ENCODE measurements at regions not wholly inside any gene's neighbourhood (a gene's known extent, or its start where the extent isn't known, plus 50 kb on each side); places are given as distances from the start of the nearest gene placed in this dataset.

DNA sequence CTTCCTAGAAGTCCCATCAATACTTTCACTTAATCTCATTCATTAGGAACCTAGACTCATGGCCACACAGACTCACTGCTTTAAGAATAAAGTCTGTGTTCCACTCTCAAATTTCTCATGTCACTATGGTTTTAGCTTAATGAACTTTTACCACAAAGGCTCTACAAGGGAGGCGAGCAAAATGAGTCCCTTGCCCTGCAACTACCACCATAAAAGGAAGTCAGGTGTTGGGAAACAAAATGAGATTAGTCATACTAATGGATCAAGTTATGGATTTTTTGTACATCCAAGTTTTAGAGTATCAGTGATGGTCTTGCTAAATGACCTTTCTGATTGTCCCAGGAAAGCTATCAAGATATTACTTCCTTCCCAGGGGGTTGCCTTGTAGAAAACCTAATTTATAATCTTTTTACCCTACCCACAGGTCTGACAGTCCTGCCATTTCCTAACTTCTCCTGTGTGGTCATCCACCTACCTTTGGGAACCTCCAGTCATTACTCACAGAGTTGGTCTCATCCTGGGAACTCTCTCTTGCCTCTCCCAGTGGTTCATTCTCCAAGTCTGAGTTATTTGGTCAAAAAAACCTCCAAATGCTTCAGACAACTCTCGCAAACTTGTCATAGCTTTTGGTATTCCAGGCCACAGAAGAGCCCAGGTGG is 51.8 kb upstream of the SLC16A1 start:
- ChIA-PET CTCF (no interaction called here), POLR2A (no interaction called here)
- no peak for TF ChIP-seq NFRKB (IDR thresholded peaks at IDR 0.05)
- TF ChIP-seq BHLHE40 (IDR thresholded peaks at IDR 0.05; ENCODE audit: borderline replicate concordance), result no peak
- TF ChIP-seq ARNT (IDR thresholded peaks at IDR 0.05), result no peak
- TF ChIP-seq LEF1 (IDR thresholded peaks at IDR 0.05; ENCODE audit: borderline replicate concordance), result no peak
- no peak for TF ChIP-seq ZNF384 (IDR thresholded peaks at IDR 0.05)
- no peak for TF ChIP-seq TARDBP (IDR thresholded peaks at IDR 0.05)
- no peak for TF ChIP-seq SUZ12 (IDR thresholded peaks at IDR 0.05)
- no peak for TF ChIP-seq CTBP1 (IDR thresholded peaks at IDR 0.05; ENCODE audit: borderline replicate concordance)
- no peak for TF ChIP-seq ELF4 (IDR thresholded peaks at IDR 0.05)
- no peak for TF ChIP-seq FOXK2 (IDR thresholded peaks at IDR 0.05)
- no peak for TF ChIP-seq FOXA1 (IDR thresholded peaks at IDR 0.05)
- TF ChIP-seq HDGF (IDR thresholded peaks at IDR 0.05; ENCODE audit: borderline replicate concordance), result no peak
- TF ChIP-seq FOXM1 (IDR thresholded peaks at IDR 0.05; ENCODE audit: borderline replicate concordance), result no peak
- no peak for TF ChIP-seq L3MBTL2 (conservative IDR thresholded peaks at IDR 0.05)
- TF ChIP-seq, protein P1, sequence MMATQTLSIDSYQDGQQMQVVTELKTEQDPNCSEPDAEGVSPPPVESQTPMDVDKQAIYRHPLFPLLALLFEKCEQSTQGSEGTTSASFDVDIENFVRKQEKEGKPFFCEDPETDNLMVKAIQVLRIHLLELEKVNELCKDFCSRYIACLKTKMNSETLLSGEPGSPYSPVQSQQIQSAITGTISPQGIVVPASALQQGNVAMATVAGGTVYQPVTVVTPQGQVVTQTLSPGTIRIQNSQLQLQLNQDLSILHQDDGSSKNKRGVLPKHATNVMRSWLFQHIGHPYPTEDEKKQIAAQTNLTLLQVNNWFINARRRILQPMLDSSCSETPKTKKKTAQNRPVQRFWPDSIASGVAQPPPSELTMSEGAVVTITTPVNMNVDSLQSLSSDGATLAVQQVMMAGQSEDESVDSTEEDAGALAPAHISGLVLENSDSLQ (IDR thresholded peaks at IDR 0.05), result no peak
- DNase-seq (ENCODE audit: extremely low spot score), result no peak

DNA sequence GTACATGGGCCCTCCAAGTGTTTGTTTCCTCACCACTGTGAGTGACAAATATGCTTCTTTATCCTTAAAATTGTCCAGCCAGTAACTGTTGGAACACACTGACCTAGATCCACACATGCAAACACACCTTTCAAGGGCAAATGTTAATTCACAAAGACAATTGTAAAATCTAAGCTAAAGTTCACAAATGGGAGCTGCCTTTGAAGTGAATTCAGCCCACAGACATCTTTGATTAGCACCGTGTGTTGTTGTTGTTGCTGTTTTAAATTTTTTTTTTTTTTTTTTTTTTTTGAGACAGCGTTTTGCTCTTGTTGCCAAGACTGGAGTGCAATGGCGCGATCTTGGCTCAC is 52.3 kb upstream of the SLC16A1 start:
- TF ChIP-seq ELF4 (IDR thresholded peaks at IDR 0.05) (no peak), TARDBP (IDR thresholded peaks at IDR 0.05) (no peak), FOXM1 (IDR thresholded peaks at IDR 0.05; ENCODE audit: borderline replicate concordance) (no peak), ARNT (IDR thresholded peaks at IDR 0.05) (no peak), ZNF384 (IDR thresholded peaks at IDR 0.05) (no peak), LEF1 (IDR thresholded peaks at IDR 0.05; ENCODE audit: borderline replicate concordance) (no peak), SP1 (IDR thresholded peaks at IDR 0.05) (no peak), SUZ12 (IDR thresholded peaks at IDR 0.05) (no peak), BHLHE40 (IDR thresholded peaks at IDR 0.05; ENCODE audit: borderline replicate concordance) (no peak), FOXK2 (IDR thresholded peaks at IDR 0.05) (no peak), NFRKB (IDR thresholded peaks at IDR 0.05) (no peak), HDGF (IDR thresholded peaks at IDR 0.05; ENCODE audit: borderline replicate concordance) (no peak), FOXA1 (IDR thresholded peaks at IDR 0.05) (no peak), L3MBTL2 (conservative IDR thresholded peaks at IDR 0.05) (no peak), CTBP1 (IDR thresholded peaks at IDR 0.05; ENCODE audit: borderline replicate concordance) (no peak)
- TF ChIP-seq, protein P1 (IDR thresholded peaks at IDR 0.05), result no peak
- ChIA-PET POLR2A (no interaction called here), CTCF (no interaction called here)
- no peak for DNase-seq (ENCODE audit: extremely low spot score)

DNA sequence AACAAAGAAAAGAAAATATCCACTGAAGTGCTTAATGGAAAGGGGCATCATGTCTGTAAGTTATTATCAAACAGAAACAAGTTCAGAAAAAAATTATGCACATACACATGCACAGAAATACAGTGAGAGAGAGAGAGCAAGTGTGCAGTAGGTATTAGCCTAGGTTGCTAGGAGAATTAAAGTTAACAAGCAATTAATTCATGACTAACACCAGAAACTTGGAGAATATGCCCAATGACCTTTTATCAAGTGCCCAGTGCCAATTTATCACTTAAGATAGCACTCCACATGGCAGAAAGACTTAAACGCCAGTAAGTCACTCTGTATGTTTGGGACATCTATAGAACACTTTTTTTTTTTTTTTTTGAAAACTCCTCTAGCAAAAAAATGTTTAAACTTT is 56.2 kb upstream of the SLC16A1 start:
- no peak for TF ChIP-seq ZNF384 (IDR thresholded peaks at IDR 0.05)
- no peak for TF ChIP-seq FOXK2 (IDR thresholded peaks at IDR 0.05)
- no peak for TF ChIP-seq SP1 (IDR thresholded peaks at IDR 0.05)
- TF ChIP-seq BHLHE40 (IDR thresholded peaks at IDR 0.05; ENCODE audit: borderline replicate concordance), result no peak
- TF ChIP-seq FOXA1 (IDR thresholded peaks at IDR 0.05), result no peak
- TF ChIP-seq NFRKB (IDR thresholded peaks at IDR 0.05), result no peak
- no peak for TF ChIP-seq CTBP1 (IDR thresholded peaks at IDR 0.05; ENCODE audit: borderline replicate concordance)
- TF ChIP-seq TARDBP (IDR thresholded peaks at IDR 0.05), result no peak
- no peak for TF ChIP-seq ELF4 (IDR thresholded peaks at IDR 0.05)
- TF ChIP-seq, protein P1 (IDR thresholded peaks at IDR 0.05), result no peak
- TF ChIP-seq FOXM1 (IDR thresholded peaks at IDR 0.05; ENCODE audit: borderline replicate concordance), result no peak
- TF ChIP-seq ARNT (IDR thresholded peaks at IDR 0.05), result no peak
- no peak for TF ChIP-seq L3MBTL2 (conservative IDR thresholded peaks at IDR 0.05)
- ChIA-PET POLR2A (no interaction called here), CTCF (no interaction called here)
- DNase-seq (ENCODE audit: extremely low spot score), result no peak

DNA sequence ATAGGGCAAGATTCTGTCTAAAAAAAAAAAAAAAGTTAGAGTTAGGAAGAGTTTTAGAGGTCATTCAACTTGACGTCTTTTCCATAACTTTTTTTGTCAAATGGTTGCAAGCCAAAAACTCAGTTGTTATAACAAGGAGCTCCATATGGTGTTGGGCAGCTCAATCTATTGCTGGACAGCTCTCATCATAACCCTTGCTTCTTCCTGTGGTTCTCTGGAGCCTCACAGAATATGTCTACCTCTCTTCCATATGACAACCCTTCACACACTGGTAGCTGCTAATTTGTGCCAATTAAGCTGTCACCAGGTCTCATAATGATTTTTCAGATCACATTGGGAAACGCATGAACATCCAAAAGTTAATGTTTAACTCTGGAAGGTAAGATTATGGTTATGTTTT is 57.8 kb upstream of the SLC16A1 start:
- TF ChIP-seq FOXM1 (IDR thresholded peaks at IDR 0.05; ENCODE audit: borderline replicate concordance), result no peak
- no peak for TF ChIP-seq ARNT (IDR thresholded peaks at IDR 0.05)
- TF ChIP-seq, protein P1 (IDR thresholded peaks at IDR 0.05), result no peak
- no peak for TF ChIP-seq NFRKB (IDR thresholded peaks at IDR 0.05)
- TF ChIP-seq FOXK2 (IDR thresholded peaks at IDR 0.05), result no peak
- no peak for TF ChIP-seq ELF4 (IDR thresholded peaks at IDR 0.05)
- TF ChIP-seq LEF1 (IDR thresholded peaks at IDR 0.05; ENCODE audit: borderline replicate concordance), result no peak
- no peak for TF ChIP-seq L3MBTL2 (conservative IDR thresholded peaks at IDR 0.05)
- TF ChIP-seq HDGF (IDR thresholded peaks at IDR 0.05; ENCODE audit: borderline replicate concordance), result no peak
- TF ChIP-seq BHLHE40 (IDR thresholded peaks at IDR 0.05; ENCODE audit: borderline replicate concordance), result no peak
- no peak for TF ChIP-seq SP1 (IDR thresholded peaks at IDR 0.05)
- TF ChIP-seq ZNF384 (IDR thresholded peaks at IDR 0.05), result no peak
- TF ChIP-seq TARDBP (IDR thresholded peaks at IDR 0.05), result no peak
- TF ChIP-seq CTBP1 (IDR thresholded peaks at IDR 0.05; ENCODE audit: borderline replicate concordance), result no peak
- no peak for TF ChIP-seq SUZ12 (IDR thresholded peaks at IDR 0.05)
- no peak for TF ChIP-seq FOXA1 (IDR thresholded peaks at IDR 0.05)
- DNase-seq (ENCODE audit: extremely low spot score), result no peak
- ChIA-PET CTCF (interaction anchor here (0.6 kb wide), 2 partner anchors 139 to 292 kb away, joined by 4 read pairs; no protein-coding TSS in a partner anchor), POLR2A (no interaction called here)

DNA sequence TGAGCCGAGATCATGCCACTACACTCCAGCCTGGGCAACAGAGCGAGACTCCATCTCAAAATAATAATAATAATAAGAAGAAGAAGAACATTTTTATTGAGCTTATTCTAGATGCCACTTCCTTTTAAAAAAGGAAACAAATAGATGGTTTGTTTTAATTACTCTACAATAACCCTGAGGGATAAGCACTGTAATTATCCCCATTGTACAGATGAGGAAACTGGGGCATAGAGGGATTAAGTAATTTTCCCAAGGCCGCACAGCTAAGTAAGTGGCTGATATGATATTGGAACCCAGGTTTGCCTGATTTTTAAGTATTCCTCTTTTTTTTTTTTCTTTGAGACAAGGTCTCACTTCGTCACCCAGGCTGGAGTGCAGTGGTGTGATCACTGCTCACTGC is 58.5 kb upstream of the LRIG2 start:
- no peak for TF ChIP-seq ARNT (IDR thresholded peaks at IDR 0.05)
- TF ChIP-seq FOXK2 (IDR thresholded peaks at IDR 0.05), result no peak
- TF ChIP-seq HDGF (IDR thresholded peaks at IDR 0.05; ENCODE audit: borderline replicate concordance), result no peak
- TF ChIP-seq ZNF384 (IDR thresholded peaks at IDR 0.05), result no peak
- TF ChIP-seq SUZ12 (IDR thresholded peaks at IDR 0.05), result no peak
- CTCF ChIA-PET, result no interaction called here
- POLR2A ChIA-PET, result no interaction called here
- DNase-seq (ENCODE audit: extremely low spot score), result no peak
